ENCODE measurements at regions not wholly inside any gene's neighbourhood (a gene's known extent, or its start where the extent isn't known, plus 50 kb on each side); places are given as distances from the start of the nearest gene placed in this dataset.

DNA sequence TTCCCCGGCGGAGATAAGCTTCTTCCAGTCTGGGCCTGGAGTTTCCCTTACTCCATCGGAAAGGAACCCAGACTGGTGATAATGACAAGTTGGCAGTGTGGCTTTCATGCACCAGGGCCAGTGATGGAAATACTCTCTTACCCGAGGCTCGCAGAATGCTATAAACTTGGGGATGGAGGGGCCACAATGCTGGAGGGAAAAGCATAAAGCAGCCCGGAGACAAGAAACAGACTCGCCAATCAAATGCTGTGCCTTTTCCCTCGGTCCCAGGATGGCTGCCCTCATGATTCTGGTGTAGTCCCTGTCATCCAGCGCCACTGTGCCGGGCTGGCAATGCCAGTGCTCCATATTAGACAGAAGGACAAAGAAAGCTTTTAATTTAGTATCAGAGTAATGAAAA is 325.6 kb downstream of the THBS2 start:
- DNase-seq (no peak), ATAC-seq (no peak)
- H3K9me3 ChIP-seq (ENCODE audit: control insufficient read depth, low read length): no peaks in the 10 kb centered on the region
- WGBS: 76% methylated on average over 10 of the region's 10 CpGs
- intact Hi-C loops (cut with DNase I): no loop called here
- no peak overlapping the region for H3K4me3 ChIP-seq (ENCODE audit: low read length)
- no peak overlapping the region for H3K27ac ChIP-seq (ENCODE audit: low read length)
- H3K4me1 ChIP-seq (ENCODE audit: control insufficient read depth, insufficient read depth, low read length): no peaks in the 10 kb centered on the region
- no peaks in the 10 kb centered on the region for H3K27me3 ChIP-seq (ENCODE audit: control insufficient read depth, insufficient read depth)

- no peaks in the 10 kb centered on the region for H3K9me3 ChIP-seq (ENCODE audit: control insufficient read depth, low read length)
- DNase-seq (no peak), ATAC-seq (no peak)
- H3K27me3 ChIP-seq (ENCODE audit: control insufficient read depth, insufficient read depth): no peaks in the 10 kb centered on the region
- intact Hi-C loops (cut with DNase I): no loop called here
- H3K4me3 ChIP-seq (ENCODE audit: low read length): no peak overlapping the region
- 92% methylated on average over 10 of the region's 10 CpGs for WGBS
- no peaks in the 10 kb centered on the region for H3K4me1 ChIP-seq (ENCODE audit: control insufficient read depth, insufficient read depth, low read length)
- no peak overlapping the region for H3K27ac ChIP-seq (ENCODE audit: low read length)
Measured at GRCh38 chr6:168927026-168927425, 326.6 kb downstream of the THBS2 start.

GRCh38 chr6:168926306-168926705 is 327.3 kb downstream of the THBS2 start:
- WGBS: 94% methylated on average over 15 of the region's 15 CpGs
- no peaks in the 10 kb centered on the region for H3K9me3 ChIP-seq (ENCODE audit: control insufficient read depth, low read length)
- ATAC-seq (no peak), DNase-seq (no peak)
- H3K27me3 ChIP-seq (ENCODE audit: control insufficient read depth, insufficient read depth): no peaks in the 10 kb centered on the region
- intact Hi-C loops (cut with DNase I): no loop called here
- H3K4me3 ChIP-seq (ENCODE audit: low read length): no peak overlapping the region
- H3K4me1 ChIP-seq (ENCODE audit: control insufficient read depth, insufficient read depth, low read length): no peaks in the 10 kb centered on the region
- no peak overlapping the region for H3K27ac ChIP-seq (ENCODE audit: low read length)

DNA sequence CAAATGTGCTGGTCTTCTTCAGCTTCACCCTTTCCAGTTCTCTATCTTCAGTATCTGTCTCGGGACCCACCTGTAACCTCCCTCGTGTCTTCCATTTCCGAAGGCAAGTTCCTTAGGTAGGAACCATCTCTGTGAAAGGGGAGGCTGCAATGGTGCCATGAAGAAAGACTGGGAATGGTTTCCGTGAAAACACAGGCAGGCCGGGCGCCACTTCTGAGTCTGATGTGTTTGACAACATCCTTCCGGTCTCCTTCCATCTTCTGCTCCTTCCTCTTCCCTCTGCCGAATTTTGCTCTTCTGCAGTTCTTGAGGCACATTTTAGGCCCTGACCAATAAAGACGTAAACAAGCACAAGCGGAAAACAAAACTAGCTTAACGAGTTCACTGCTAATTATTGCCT is 328.0 kb downstream of the THBS2 start:
- Histone ChIP-seq H3K9me3 (ENCODE audit: control insufficient read depth, low read length) (no peaks in the 10 kb centered on the region), H3K27me3 (ENCODE audit: control insufficient read depth, insufficient read depth) (no peaks in the 10 kb centered on the region), H3K27ac (ENCODE audit: low read length) (no peak overlapping the region), H3K4me3 (ENCODE audit: low read length) (no peak overlapping the region), H3K4me1 (ENCODE audit: control insufficient read depth, insufficient read depth, low read length) (no peaks in the 10 kb centered on the region)
- WGBS: 87% methylated on average over 11 of the region's 11 CpGs
- no peak for ATAC-seq
- DNase-seq: no peak
- intact Hi-C loops (cut with DNase I): no loop called here

DNA sequence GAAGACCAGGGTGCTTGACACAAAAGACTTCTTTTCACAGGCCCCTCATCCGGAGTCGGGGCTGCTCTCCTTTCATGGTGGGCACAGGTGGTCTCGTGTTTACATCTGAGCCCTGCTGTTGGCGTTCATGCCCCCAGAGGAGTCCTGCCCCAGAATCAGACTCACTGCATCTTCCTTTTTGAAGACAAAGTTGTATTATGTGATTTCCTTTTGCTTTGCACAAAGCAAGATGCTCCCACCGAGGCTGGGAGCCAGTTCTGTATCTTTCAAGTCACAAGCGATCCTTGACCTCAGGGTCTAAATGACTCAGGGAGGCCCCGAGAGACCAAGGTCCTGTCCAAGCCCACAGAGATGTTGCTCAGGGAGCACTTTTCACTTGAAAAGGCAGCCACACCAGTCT is 330.5 kb downstream of the THBS2 start:
- Histone ChIP-seq H3K4me1 (ENCODE audit: control insufficient read depth, insufficient read depth, low read length) (no peaks in the 10 kb centered on the region), H3K27me3 (ENCODE audit: control insufficient read depth, insufficient read depth) (no peaks in the 10 kb centered on the region), H3K4me3 (ENCODE audit: low read length) (no peak overlapping the region), H3K27ac (ENCODE audit: low read length) (no peak overlapping the region), H3K9me3 (ENCODE audit: control insufficient read depth, low read length) (no peaks in the 10 kb centered on the region)
- ATAC-seq (no peak), DNase-seq (no peak)
- intact Hi-C loops (cut with DNase I): no loop called here
- WGBS: 84% methylated on average over 7 of the region's 7 CpGs

- H3K4me1 ChIP-seq (ENCODE audit: control insufficient read depth, insufficient read depth, low read length): no peaks in the 10 kb centered on the region
- intact Hi-C loops (cut with DNase I): no loop called here
- H3K9me3 ChIP-seq (ENCODE audit: control insufficient read depth, low read length): no peaks in the 10 kb centered on the region
- no peak overlapping the region for H3K4me3 ChIP-seq (ENCODE audit: low read length)
- ATAC-seq (no peak), DNase-seq (no peak)
- no peak overlapping the region for H3K27ac ChIP-seq (ENCODE audit: low read length)
- no peaks in the 10 kb centered on the region for H3K27me3 ChIP-seq (ENCODE audit: control insufficient read depth, insufficient read depth)
- 92% methylated on average over 7 of the region's 7 CpGs for WGBS
Measured at GRCh38 chr6:168922436-168922835, 331.2 kb downstream of the THBS2 start.

GRCh38 chr6:168920289-168920688 is 333.4 kb downstream of the THBS2 start:
- H3K9me3 ChIP-seq (ENCODE audit: control insufficient read depth, low read length): no peaks in the 10 kb centered on the region
- intact Hi-C loops (cut with DNase I): no loop called here
- DNase-seq (no peak), ATAC-seq (no peak)
- no peak overlapping the region for H3K4me3 ChIP-seq (ENCODE audit: low read length)
- no peak overlapping the region for H3K27ac ChIP-seq (ENCODE audit: low read length)
- no peaks in the 10 kb centered on the region for H3K27me3 ChIP-seq (ENCODE audit: control insufficient read depth, insufficient read depth)
- peaks cover 2% of the 10 kb centered on the region for H3K4me1 ChIP-seq (ENCODE audit: control insufficient read depth, insufficient read depth, low read length)
- whole genome bisulfite sequencing: 72% methylated on average over 8 of the region's 8 CpGs

- no peaks in the 10 kb centered on the region for H3K27me3 ChIP-seq (ENCODE audit: control insufficient read depth, insufficient read depth)
- peaks cover 2% of the 10 kb centered on the region for H3K4me1 ChIP-seq (ENCODE audit: control insufficient read depth, insufficient read depth, low read length)
- H3K27ac ChIP-seq (ENCODE audit: low read length): no peak overlapping the region
- WGBS: 75% methylated on average over 13 of the region's 13 CpGs
- H3K4me3 ChIP-seq (ENCODE audit: low read length): no peak overlapping the region
- ATAC-seq (no peak), DNase-seq (no peak)
- intact Hi-C loops (cut with DNase I): no loop called here
- no peaks in the 10 kb centered on the region for H3K9me3 ChIP-seq (ENCODE audit: control insufficient read depth, low read length)
Measured at GRCh38 chr6:168919470-168920179, 334.0 kb downstream of the THBS2 start.

DNA sequence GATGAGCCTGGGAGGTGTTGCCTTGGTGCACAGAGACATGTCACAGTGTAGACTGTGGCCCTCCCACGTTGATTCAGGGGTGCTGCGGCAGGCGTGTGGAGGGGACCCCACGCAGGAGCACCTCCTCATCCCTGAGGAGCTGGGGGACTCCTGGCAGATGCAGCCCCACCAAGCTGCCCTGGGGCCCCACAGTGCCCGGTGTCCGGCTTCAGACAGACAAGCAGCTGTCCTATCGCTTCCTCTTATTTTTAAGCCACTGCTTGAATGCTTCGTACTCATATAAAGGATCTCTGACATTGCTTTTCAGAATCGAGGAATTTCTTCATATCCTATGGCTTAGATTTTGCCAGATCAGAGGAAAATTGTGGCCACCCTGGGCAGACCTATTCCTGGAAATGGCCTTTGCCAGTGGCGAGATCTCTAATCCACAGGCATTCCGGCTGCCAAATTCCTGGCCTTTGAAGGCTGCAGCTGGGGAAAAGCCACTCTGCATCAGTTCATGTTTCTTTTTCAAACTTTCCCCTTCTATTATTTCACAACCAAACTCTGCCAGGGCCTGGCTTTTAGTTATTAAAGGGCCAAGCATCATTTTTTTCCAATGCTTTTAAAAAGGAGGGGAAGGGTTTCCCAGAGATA is 337.0 kb downstream of the THBS2 start:
- Histone ChIP-seq H3K27me3 (ENCODE audit: control insufficient read depth, insufficient read depth) (no peaks in the 10 kb centered on the region), H3K4me3 (ENCODE audit: low read length) (no peak overlapping the region), H3K9me3 (ENCODE audit: control insufficient read depth, low read length) (no peaks in the 10 kb centered on the region), H3K4me1 (ENCODE audit: control insufficient read depth, insufficient read depth, low read length) (peaks cover 2% of the 10 kb centered on the region), H3K27ac (ENCODE audit: low read length) (no peak overlapping the region)
- DNase-seq (peak in 2 of 3 donors; percentile 45 to 71), ATAC-seq (peak; percentile 47 to 48)
- intact Hi-C loops (cut with DNase I): no loop called here
- 48% methylated on average over 11 of the region's 11 CpGs for WGBS

- H3K4me1 ChIP-seq (ENCODE audit: control insufficient read depth, insufficient read depth, low read length): peaks cover 2% of the 10 kb centered on the region
- DNase-seq: no peak
- H3K27me3 ChIP-seq (ENCODE audit: control insufficient read depth, insufficient read depth): no peaks in the 10 kb centered on the region
Measured at GRCh38 chr6:168915855-168916254, 337.8 kb downstream of the THBS2 start.

GRCh38 chr6:168915242-168915641 is 338.4 kb downstream of the THBS2 start:
- no peak for ATAC-seq
- H3K27me3 ChIP-seq (ENCODE audit: control insufficient read depth, insufficient read depth): no peaks in the 10 kb centered on the region
- no peak overlapping the region for H3K4me3 ChIP-seq (ENCODE audit: low read length)
- intact Hi-C loops (cut with DNase I): no loop called here
- H3K27ac ChIP-seq (ENCODE audit: low read length): no peak overlapping the region
- 80% methylated on average over 6 of the region's 6 CpGs for WGBS
- no peak for DNase-seq
- no peaks in the 10 kb centered on the region for H3K9me3 ChIP-seq (ENCODE audit: control insufficient read depth, low read length)
- peaks cover 2% of the 10 kb centered on the region for H3K4me1 ChIP-seq (ENCODE audit: control insufficient read depth, insufficient read depth, low read length)

More at GRCh38 chr6:168915855-168916254, 337.8 kb downstream of the THBS2 start:
- H3K4me3 ChIP-seq (ENCODE audit: low read length): no peak overlapping the region
- intact Hi-C loops (cut with DNase I): no loop called here
- no peak for ATAC-seq
- H3K27ac ChIP-seq (ENCODE audit: low read length): no peak overlapping the region
- no peaks in the 10 kb centered on the region for H3K9me3 ChIP-seq (ENCODE audit: control insufficient read depth, low read length)
- WGBS: 90% methylated on average over 4 of the region's 4 CpGs
